ENCODE measurements at regions not wholly inside any gene's neighbourhood (a gene's known extent, or its start where the extent isn't known, plus 50 kb on each side); places are given as distances from the start of the nearest gene placed in this dataset.

DNA sequence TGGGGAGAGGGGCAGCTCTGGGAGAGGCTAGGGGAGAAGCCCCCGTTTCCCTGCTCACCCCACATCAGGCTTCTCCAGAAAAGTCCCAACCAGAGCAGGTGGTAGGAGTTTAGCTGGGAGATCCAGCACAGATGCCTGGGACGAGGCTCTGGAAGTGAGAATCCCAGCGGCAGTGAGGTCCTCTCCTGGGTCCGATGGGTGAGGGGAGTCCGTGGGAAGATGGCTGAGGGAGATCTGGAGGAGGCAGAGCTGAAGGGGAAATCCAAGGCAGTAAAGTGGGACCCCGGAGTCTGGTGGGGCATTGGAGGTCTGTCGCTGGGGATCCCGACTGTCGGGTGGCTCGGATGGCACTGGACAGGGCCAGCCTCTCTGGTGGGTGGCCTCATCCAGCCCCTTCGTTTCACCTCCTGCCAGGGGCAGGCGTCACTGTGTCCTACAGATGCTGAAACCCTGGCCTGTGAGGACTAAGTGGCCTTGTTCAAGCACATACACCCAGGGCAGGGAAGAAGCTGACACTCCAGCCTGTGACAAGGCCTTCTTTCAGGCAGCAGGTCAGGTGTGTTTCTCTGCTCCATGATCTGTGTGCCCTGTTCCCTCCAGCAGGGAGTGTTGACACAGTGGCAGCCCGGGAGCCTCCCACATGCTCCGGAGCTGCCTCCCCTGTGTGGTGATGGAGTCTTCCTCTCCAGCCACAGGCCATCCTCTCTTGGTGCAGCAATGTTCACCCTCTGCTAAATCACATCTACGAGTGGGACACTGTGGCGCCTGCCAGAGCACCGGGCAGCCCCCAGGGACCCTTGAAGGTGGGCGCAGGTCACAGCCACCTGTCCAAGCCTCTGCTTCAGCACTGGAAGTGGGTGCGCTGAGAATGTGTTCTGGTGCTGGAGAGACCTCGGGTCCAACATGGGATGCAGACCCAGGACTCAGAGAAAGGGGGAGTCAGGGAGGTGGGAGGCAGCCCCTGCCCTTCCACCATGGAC, 850.8 kb downstream of the BRD1 start:
- no peak for TF ChIP-seq CTCF (IDR thresholded peaks at IDR 0.05; ENCODE audit: low read depth, low read length, poor library complexity, severe bottlenecking)
- no peak for TF ChIP-seq EZH2phosphoT487 (IDR thresholded peaks at IDR 0.05; ENCODE audit: borderline replicate concordance, low read length)
